OCI-LY7 (cell line): ENCODE measurements at regions not wholly inside any gene's neighbourhood (a gene's known extent, or its start where the extent isn't known, plus 50 kb on each side); places are given as distances from the start of the nearest gene placed in this dataset.

Experiments used
- BruUV-seq: library from RNA; stranded (reverse); fragments of 400-500 nt; replicated peaks from 2 replicates; lab custom pipeline; 2021; lab: Mats Ljungman, UMichigan
- CTCF ChIA-PET: fragments of 300-600 bp; sonication (Branson Sonifier 250); formaldehyde crosslinking; loops from one replicate; lab custom pipeline; 2022; ENCODE audit warnings: antibody characterized with exemption; ENCODE audit not compliant: unreplicated experiment; lab: Charles Lee
- POLR2A ChIA-PET: fragments of 300-600 bp; sonication (Branson Sonifier 250); formaldehyde crosslinking; loops from one replicate; lab custom pipeline; 2022; ENCODE audit warnings: antibody characterized with exemption; lab: Charles Lee
- DNase-seq: peaks from one replicate; pipeline ENCODE4 v3.0.0-alpha.2; 2015; ENCODE audit warnings: low spot score
- H2AFZ ChIP-seq: fragments of 200-600 bp; sonication (generic), shearing (Covaris generic); 2 replicates; pipeline ENCODE4 v1.6.1; 2014; ENCODE audit warnings: mild to moderate bottlenecking, antibody characterized with exemption, low read length, moderate library complexity
- H3K27ac ChIP-seq: fragments of 200-600 bp; sonication (generic); 2 replicates; pipeline ENCODE4 v1.5.1; 2014; ENCODE audit warnings: mixed run types, low read depth, mild to moderate bottlenecking, moderate library complexity, low read length, inconsistent platforms; ENCODE audit not compliant: poor library complexity, severe bottlenecking
- H3K36me3 ChIP-seq: fragments of 200-600 bp; sonication (generic); 2 replicates; pipeline ENCODE4 v1.6.1; 2014; ENCODE audit warnings: mild to moderate bottlenecking, antibody characterized with exemption, low read length, moderate library complexity, mixed read lengths; ENCODE audit not compliant: insufficient read depth
- H3K4me1 ChIP-seq: fragments of 200-600 bp; sonication (generic); 2 replicates; pipeline ENCODE4 v1.5.1; 2014; ENCODE audit warnings: mild to moderate bottlenecking, low read length; ENCODE audit not compliant: insufficient read depth, poor library complexity, severe bottlenecking
- H3K4me2 ChIP-seq: fragments of 200-600 bp; sonication (generic); 2 replicates; pipeline ENCODE4 v1.6.1; 2014; ENCODE audit warnings: mild to moderate bottlenecking, low read length
- H3K4me3 ChIP-seq: fragments of 200-600 bp; sonication (generic); 2 replicates; pipeline ENCODE4 v1.5.1; 2014; ENCODE audit warnings: mild to moderate bottlenecking, low read depth, low read length; ENCODE audit not compliant: poor library complexity, severe bottlenecking
- H3K79me2 ChIP-seq: fragments of 200-600 bp; sonication (generic); 2 replicates; pipeline ENCODE4 v1.6.1; 2016; ENCODE audit warnings: low read depth, mild to moderate bottlenecking, low read length, moderate library complexity, mixed read lengths; ENCODE audit not compliant: insufficient read depth
- H3K9me2 ChIP-seq: fragments of 200-600 bp; sonication (generic); 2 replicates; pipeline ENCODE4 v1.6.1; 2016; ENCODE audit warnings: mild to moderate bottlenecking, low read length, mixed read lengths; ENCODE audit not compliant: insufficient read depth
- H3K9me3 ChIP-seq: fragments of 200-600 bp; sonication (generic); 2 replicates; pipeline ENCODE4 v1.6.1; 2014; ENCODE audit warnings: mild to moderate bottlenecking, mixed run types, low read length, mixed read lengths
- H4K20me1 ChIP-seq: fragments of 200-600 bp; sonication (generic); 2 replicates; pipeline ENCODE4 v1.6.1; 2014; ENCODE audit warnings: mild to moderate bottlenecking, antibody characterized with exemption, low read length, moderate library complexity, mixed read lengths; ENCODE audit not compliant: insufficient read depth
- EZH2phosphoT487 ChIP-seq: fragments of 200-600 bp; sonication (generic); IDR thresholded peaks from 2 replicates; pipeline ENCODE4 v1.6.1; 2018; ENCODE audit warnings: low read depth, borderline replicate concordance, mild to moderate bottlenecking, mixed run types, antibody characterized with exemption, low read length, moderate library complexity, mixed read lengths
- intact Hi-C: fragments of 100-400 bp; cut with micrococcal nuclease; formaldehyde crosslinking; loops from one replicate; pipeline ENCODE4 v1.10.0; 2022; ENCODE audit not compliant: unreplicated experiment
- TF ChIP-seq, protein P1 (sequence below): fragments of 200-600 bp; sonication (generic); conservative IDR thresholded peaks from 2 replicates; pipeline ENCODE4 v1.5.1; 2014; ENCODE audit warnings: mild to moderate bottlenecking, antibody characterized with exemption, low read length, moderate library complexity, mixed read lengths

DNA sequence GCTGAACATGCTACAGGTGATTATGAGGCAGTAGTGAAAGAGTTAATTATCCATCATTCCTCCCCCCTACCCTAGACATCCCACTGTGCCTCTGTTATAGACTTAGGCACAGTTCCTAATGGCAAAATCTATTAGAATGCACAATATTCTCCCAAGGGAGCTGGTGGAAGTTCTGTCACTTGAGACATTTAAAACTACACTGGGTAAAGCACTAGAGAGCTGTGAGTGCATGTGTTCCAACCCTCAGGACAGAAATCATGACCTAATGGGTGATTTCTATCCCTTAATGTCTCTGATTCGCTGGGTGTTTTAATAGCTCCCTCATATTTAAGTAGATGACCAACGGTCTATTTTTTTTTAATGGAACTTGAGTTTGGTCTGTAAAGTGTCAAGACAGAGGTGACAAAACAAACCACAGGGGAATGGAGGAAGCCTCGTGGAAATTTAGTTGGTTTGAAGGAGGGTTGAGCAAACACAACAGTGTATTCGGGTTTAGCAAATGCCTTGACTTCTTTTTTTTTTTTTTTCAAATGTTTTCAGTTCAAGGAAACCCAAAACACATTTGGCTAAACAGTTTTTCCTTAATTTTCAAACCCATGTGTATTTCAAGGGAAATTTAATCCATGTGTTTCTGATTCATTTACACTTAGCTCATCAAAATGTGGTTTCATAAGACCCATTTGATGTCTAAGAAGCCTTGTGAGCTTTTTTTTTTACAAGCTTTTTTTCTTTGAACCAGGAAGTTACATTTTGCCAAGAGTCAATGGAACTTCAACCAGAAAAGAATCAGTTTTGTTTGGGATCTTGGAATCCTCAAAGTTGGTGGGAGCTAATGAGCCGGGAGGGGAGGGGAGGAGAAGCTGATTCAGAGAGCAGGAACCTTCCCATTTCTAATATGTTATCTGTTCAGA is 665.1 kb upstream of the ZEB2 start:
- no TSS peak for BruUV-seq
- intact Hi-C loops: no loop called here
- TF ChIP-seq, protein P1, sequence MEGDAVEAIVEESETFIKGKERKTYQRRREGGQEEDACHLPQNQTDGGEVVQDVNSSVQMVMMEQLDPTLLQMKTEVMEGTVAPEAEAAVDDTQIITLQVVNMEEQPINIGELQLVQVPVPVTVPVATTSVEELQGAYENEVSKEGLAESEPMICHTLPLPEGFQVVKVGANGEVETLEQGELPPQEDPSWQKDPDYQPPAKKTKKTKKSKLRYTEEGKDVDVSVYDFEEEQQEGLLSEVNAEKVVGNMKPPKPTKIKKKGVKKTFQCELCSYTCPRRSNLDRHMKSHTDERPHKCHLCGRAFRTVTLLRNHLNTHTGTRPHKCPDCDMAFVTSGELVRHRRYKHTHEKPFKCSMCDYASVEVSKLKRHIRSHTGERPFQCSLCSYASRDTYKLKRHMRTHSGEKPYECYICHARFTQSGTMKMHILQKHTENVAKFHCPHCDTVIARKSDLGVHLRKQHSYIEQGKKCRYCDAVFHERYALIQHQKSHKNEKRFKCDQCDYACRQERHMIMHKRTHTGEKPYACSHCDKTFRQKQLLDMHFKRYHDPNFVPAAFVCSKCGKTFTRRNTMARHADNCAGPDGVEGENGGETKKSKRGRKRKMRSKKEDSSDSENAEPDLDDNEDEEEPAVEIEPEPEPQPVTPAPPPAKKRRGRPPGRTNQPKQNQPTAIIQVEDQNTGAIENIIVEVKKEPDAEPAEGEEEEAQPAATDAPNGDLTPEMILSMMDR: no peak
- no peak for TF ChIP-seq EZH2phosphoT487
- H3K27ac ChIP-seq: no peak overlapping the region
- no peak overlapping the region for H3K4me3 ChIP-seq
- ChIA-PET POLR2A (interaction anchor here (0.6 to 1.3 kb wide), 9 partner anchors 9 to 787 kb away, joined by 3 to 8 read pairs (median 3); no protein-coding TSS in a partner anchor), CTCF (no interaction called here)
- H3K79me2 ChIP-seq: no peaks in the 10 kb centered on the region
- no peaks in the 10 kb centered on the region for H3K9me2 ChIP-seq
- no peaks in the 10 kb centered on the region for H4K20me1 ChIP-seq
- no peaks in the 10 kb centered on the region for H3K36me3 ChIP-seq
- DNase-seq: no peak
- no peak overlapping the region for H3K4me2 ChIP-seq
- H3K4me1 ChIP-seq: peaks cover 18% of the 10 kb centered on the region
- H2AFZ ChIP-seq: no peak overlapping the region
- no peaks in the 10 kb centered on the region for H3K9me3 ChIP-seq

DNA sequence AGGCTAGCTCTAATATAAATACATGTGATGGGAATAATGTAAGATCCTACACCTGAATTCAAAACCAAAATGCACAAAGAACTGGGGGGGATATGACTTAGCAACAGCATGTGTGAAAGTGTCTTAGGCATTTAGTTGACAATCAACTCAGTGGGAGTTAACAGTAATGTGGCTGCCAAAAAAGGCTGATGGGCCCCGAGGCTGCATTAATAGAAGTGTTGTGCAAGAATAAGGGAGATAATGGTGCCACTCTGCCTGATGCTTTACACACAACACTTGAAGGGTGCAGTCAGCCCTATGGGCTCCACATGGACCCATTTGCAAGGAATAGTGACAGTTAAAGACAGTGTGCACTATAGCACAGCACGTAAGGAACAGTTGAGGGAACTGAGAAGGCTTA is 649.4 kb upstream of the ZEB2 start:
- no peaks in the 10 kb centered on the region for H3K9me2 ChIP-seq
- no peak overlapping the region for H2AFZ ChIP-seq
- no peak overlapping the region for H3K4me2 ChIP-seq
- intact Hi-C loops: no loop called here
- no peak overlapping the region for H3K27ac ChIP-seq
- H3K36me3 ChIP-seq: no peaks in the 10 kb centered on the region
- H3K79me2 ChIP-seq: no peaks in the 10 kb centered on the region
- H3K4me1 ChIP-seq: no peaks in the 10 kb centered on the region
- H3K9me3 ChIP-seq: no peaks in the 10 kb centered on the region
- no peaks in the 10 kb centered on the region for H4K20me1 ChIP-seq
- no peak for TF ChIP-seq EZH2phosphoT487
- H3K4me3 ChIP-seq: no peak overlapping the region
- ChIA-PET CTCF (no interaction called here), POLR2A (no interaction called here)
- BruUV-seq: no TSS peak
- DNase-seq: no peak

DNA sequence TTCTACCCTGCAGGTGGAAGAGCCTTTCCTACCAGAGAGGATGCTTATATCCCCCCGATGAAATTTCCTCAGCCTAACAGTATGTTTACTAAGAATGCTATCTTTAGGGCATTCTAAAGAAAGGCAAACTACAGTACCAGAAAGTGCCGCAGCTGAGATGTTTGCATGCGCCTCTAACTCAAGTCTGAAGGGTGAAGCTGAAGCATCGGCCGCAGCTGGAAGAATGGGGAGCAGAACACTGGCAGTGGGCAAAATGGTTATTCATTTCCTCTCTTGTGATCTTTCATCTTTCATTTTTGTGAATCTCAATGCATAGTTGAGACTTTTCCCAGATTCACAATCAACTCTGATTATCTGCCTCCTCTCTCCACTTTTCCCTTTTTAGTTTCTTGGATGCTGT is 648.2 kb upstream of the ZEB2 start:
- Histone ChIP-seq H4K20me1 (no peaks in the 10 kb centered on the region), H3K36me3 (no peaks in the 10 kb centered on the region), H3K4me3 (no peak overlapping the region), H3K4me2 (no peak overlapping the region), H3K4me1 (no peaks in the 10 kb centered on the region), H3K9me2 (no peaks in the 10 kb centered on the region), H3K27ac (no peak overlapping the region), H3K9me3 (no peaks in the 10 kb centered on the region), H3K79me2 (no peaks in the 10 kb centered on the region), H2AFZ (no peak overlapping the region)
- CTCF ChIA-PET: no interaction called here
- BruUV-seq: no TSS peak
- TF ChIP-seq EZH2phosphoT487: no peak
- TF ChIP-seq, protein P1: no peak
- intact Hi-C loops: no loop called here
- POLR2A ChIA-PET: no interaction called here
- no peak for DNase-seq
